ENCODE measurements at regions not wholly inside any gene's neighbourhood (a gene's known extent, or its start where the extent isn't known, plus 50 kb on each side); places are given as distances from the start of the nearest gene placed in this dataset.

GRCh38 chr1:190615818-190616217 lies 138.2 kb upstream of the BRINP3 start:
- TF ChIP-seq POLR2A (IDR thresholded peaks at IDR 0.05) = no peak
- no peak for TF ChIP-seq CTCF (IDR thresholded peaks at IDR 0.05 in 8 of 11, conservative IDR thresholded peaks at IDR 0.05 in 3 of 11)
- TF ChIP-seq POLR2AphosphoS5 (IDR thresholded peaks at IDR 0.05) = no peak
